ENCODE measurements at regions not wholly inside any gene's neighbourhood (a gene's known extent, or its start where the extent isn't known, plus 50 kb on each side); places are given as distances from the start of the nearest gene placed in this dataset.

DNA sequence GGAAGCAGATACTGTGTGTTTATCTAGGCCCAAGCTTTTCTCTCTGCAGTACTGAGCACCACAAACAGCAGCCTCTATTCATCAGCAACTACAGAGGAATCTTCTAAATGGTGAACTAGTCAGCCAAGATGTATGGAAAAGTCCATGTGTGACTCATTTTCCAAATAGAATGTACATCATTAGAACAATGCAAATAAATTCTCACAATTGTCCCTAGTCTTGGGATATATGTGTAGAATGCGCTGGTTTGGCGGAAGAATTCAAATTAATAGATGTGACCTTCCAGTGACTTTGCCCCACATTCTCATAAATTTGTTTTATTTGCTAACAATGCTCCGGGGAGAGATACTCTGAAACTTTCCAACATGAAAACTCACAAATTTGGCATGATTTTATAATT lies 436.2 kb downstream of the CBLN4 start:
- intact Hi-C loops (cut with micrococcal nuclease; ENCODE audit: unreplicated experiment) = no loop called here
- peaks cover 13% of the 10 kb centered on the region for H3K9me3 ChIP-seq (ENCODE audit: low read depth, low read length, poor library complexity, severe bottlenecking)
- DNase-seq (ENCODE audit: low spot score) = no peak
- no peak overlapping the region for H3K4me3 ChIP-seq (ENCODE audit: low read depth, low read length, poor library complexity, severe bottlenecking)
- no peak overlapping the region for H3K27ac ChIP-seq (ENCODE audit: low read depth, low read length, poor library complexity, severe bottlenecking)
- POLR2A ChIA-PET (ENCODE audit: low non-redundant PET) = no interaction called here
- H3K4me1 ChIP-seq (ENCODE audit: insufficient read depth, low read length, poor library complexity, severe bottlenecking) = no peaks in the 10 kb centered on the region
- H3K27me3 ChIP-seq (replicated peaks; ENCODE audit: insufficient read depth, low read depth, low read length, poor library complexity) = no peaks in the 10 kb centered on the region
- no peak for TF ChIP-seq EZH2 (IDR thresholded peaks at IDR 0.05; ENCODE audit: borderline replicate concordance, low read depth, low read length, poor library complexity, severe bottlenecking)
- TF ChIP-seq, protein P1, sequence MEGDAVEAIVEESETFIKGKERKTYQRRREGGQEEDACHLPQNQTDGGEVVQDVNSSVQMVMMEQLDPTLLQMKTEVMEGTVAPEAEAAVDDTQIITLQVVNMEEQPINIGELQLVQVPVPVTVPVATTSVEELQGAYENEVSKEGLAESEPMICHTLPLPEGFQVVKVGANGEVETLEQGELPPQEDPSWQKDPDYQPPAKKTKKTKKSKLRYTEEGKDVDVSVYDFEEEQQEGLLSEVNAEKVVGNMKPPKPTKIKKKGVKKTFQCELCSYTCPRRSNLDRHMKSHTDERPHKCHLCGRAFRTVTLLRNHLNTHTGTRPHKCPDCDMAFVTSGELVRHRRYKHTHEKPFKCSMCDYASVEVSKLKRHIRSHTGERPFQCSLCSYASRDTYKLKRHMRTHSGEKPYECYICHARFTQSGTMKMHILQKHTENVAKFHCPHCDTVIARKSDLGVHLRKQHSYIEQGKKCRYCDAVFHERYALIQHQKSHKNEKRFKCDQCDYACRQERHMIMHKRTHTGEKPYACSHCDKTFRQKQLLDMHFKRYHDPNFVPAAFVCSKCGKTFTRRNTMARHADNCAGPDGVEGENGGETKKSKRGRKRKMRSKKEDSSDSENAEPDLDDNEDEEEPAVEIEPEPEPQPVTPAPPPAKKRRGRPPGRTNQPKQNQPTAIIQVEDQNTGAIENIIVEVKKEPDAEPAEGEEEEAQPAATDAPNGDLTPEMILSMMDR (conservative IDR thresholded peaks at IDR 0.05; ENCODE audit: low read depth, low read length) = no peak
- no TSS peak for BruUV-seq (replicated peaks)
- no peaks in the 10 kb centered on the region for H3K36me3 ChIP-seq (ENCODE audit: insufficient read depth, low read length, poor library complexity, severe bottlenecking)
- CTCF ChIA-PET = no interaction called here

DNA sequence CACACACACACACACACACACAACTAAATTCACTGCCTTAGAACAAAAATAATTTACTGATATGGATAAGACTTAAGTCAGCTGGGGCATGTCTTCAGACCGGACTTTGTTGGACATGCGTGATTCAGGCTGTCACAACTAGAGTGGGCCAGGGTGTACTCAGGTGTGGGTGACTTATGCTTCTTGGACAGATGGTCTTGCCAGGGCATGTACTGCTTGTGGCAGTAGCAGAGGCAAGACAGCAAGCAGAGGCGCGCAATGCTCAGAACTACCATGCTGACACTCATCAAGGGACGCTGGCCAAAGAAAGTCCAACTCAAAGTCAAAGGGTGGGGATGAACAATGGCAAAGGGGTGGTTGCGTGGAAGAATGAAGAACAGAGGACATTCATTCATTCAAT lies 437.5 kb downstream of the CBLN4 start:
- no TSS peak for BruUV-seq (replicated peaks)
- intact Hi-C loops (cut with micrococcal nuclease; ENCODE audit: unreplicated experiment) = no loop called here
- ChIA-PET POLR2A (ENCODE audit: low non-redundant PET) (no interaction called here), CTCF (no interaction called here)
- no peak for DNase-seq (ENCODE audit: low spot score)
- Histone ChIP-seq H3K27me3 (replicated peaks; ENCODE audit: insufficient read depth, low read depth, low read length, poor library complexity) (no peaks in the 10 kb centered on the region), H3K36me3 (ENCODE audit: insufficient read depth, low read length, poor library complexity, severe bottlenecking) (no peaks in the 10 kb centered on the region), H3K4me1 (ENCODE audit: insufficient read depth, low read length, poor library complexity, severe bottlenecking) (no peaks in the 10 kb centered on the region), H3K4me3 (ENCODE audit: low read depth, low read length, poor library complexity, severe bottlenecking) (no peak overlapping the region), H3K27ac (ENCODE audit: low read depth, low read length, poor library complexity, severe bottlenecking) (no peak overlapping the region), H3K9me3 (ENCODE audit: low read depth, low read length, poor library complexity, severe bottlenecking) (peaks cover 16% of the 10 kb centered on the region)
- TF ChIP-seq, protein P1 (conservative IDR thresholded peaks at IDR 0.05; ENCODE audit: low read depth, low read length) = no peak
- TF ChIP-seq EZH2 (IDR thresholded peaks at IDR 0.05; ENCODE audit: borderline replicate concordance, low read depth, low read length, poor library complexity, severe bottlenecking) = no peak

DNA sequence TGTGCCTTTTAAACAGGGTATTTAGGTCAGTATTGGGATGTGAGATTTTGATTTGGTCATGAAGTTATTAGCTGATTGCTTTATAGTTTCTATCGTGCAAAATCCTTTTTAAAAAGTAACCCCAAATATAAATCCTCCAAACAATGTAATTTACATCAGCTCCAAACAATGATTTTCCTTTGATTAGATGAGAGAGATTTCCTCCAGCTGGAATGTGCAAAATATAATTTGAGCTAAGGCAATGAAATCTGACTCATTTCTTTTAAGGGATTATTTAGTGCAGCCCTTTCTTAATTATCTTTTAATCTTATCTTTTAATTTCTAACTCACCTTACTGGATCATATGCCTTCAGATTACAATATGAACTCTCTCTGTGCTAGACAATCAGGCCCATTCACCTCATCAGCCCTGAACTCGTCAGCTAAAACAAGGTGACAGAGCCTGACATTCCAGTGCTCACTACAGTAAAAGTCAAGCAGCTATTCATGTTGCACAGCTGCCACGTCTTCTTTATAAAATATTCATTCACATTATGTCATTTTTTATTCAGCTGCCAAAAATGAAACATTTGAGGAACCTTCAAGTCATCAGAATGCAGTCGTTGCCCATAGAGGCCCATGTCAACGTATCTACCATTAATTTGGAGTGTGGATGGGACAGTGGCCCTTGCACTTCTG lies 440.1 kb downstream of the CBLN4 start:
- H3K9me3 ChIP-seq (ENCODE audit: low read depth, low read length, poor library complexity, severe bottlenecking) = peaks cover 30% of the 10 kb centered on the region
- H3K4me3 ChIP-seq (ENCODE audit: low read depth, low read length, poor library complexity, severe bottlenecking) = no peak overlapping the region
- H3K4me1 ChIP-seq (ENCODE audit: insufficient read depth, low read length, poor library complexity, severe bottlenecking) = no peaks in the 10 kb centered on the region
- no peak for TF ChIP-seq EZH2 (IDR thresholded peaks at IDR 0.05; ENCODE audit: borderline replicate concordance, low read depth, low read length, poor library complexity, severe bottlenecking)
- TF ChIP-seq, protein P1 (conservative IDR thresholded peaks at IDR 0.05; ENCODE audit: low read depth, low read length) = no peak
- ChIA-PET CTCF (no interaction called here), POLR2A (ENCODE audit: low non-redundant PET) (no interaction called here)
- BruUV-seq (replicated peaks) = no TSS peak
- intact Hi-C loops (cut with micrococcal nuclease; ENCODE audit: unreplicated experiment) = no loop called here
- no peak overlapping the region for H3K27ac ChIP-seq (ENCODE audit: low read depth, low read length, poor library complexity, severe bottlenecking)
- no peaks in the 10 kb centered on the region for H3K36me3 ChIP-seq (ENCODE audit: insufficient read depth, low read length, poor library complexity, severe bottlenecking)
- DNase-seq (ENCODE audit: low spot score) = no peak
- no peaks in the 10 kb centered on the region for H3K27me3 ChIP-seq (replicated peaks; ENCODE audit: insufficient read depth, low read depth, low read length, poor library complexity)
